OCI-M1 (cell line): ENCODE measurements at regions not wholly inside any gene's neighbourhood (a gene's known extent, or its start where the extent isn't known, plus 50 kb on each side); places are given as distances from the start of the nearest gene placed in this dataset.
"Not testable (repeated sequence)": the region's sequence is repeated elsewhere in the genome, so short reads cannot be mapped to it uniquely, and the experiment has no call there.

Source experiments
- DNase-seq: peaks from one replicate; lab custom pipeline; 2025; lab: John Stamatoyannopoulos, UW

GRCh38 chr18:22701326-22701725 is 231.8 kb upstream of the RBBP8 start:
- DNase-seq, result no peak

DNA sequence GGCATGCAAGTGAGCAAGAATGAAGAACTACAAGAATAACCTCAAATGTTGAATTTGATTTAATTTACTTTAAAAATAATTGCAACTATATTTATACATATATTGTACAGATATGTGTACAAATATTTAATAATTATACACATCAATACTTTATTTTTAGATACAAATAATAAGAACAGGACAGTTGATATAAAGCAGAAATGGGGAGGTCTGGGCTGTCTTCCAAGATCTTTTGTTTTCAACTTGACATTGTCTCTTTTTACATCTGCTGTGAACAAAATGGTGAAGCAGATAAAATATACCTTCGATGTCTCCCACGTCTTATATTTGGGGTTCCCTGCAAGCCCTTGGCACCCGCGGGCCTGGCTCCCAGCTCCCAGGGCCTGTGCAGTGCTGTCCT is 231.3 kb upstream of the RBBP8 start:
- no peak for DNase-seq

GRCh38 chr18:22702806-22703205 is 230.3 kb upstream of the RBBP8 start:
- DNase-seq, result no peak

DNA sequence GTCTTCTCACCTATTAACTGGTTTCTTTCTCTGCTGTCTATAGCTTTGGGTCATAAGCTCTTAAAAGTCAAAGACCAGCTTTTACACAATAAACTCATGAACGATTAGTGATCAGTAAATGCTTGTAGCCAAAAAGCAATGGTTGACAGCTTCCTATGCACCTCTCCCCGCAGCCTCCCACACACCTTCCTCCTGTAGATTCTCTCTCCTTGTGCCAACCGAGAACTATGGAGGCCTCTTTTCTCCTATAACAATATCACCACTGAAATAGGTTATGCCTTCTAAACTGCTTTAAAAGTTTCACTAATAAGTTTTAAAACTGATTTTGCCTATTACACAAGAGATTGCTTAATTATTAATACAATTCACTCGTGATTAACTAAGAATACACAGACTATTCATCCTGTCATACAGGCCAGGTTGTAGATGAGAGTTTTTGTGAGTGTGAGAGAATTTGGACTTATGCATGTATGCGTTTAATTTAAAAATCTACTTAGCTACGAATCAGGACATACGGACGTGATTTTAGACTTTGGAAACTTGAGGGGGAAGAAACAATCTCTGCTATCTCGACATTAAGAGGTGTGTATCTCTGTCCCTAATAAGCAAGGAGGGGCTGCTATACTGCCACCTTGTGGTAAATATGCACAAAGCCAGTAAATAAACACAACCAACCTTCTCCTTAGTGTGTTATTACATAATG is 229.1 kb upstream of the RBBP8 start:
- peak; percentile 88 for DNase-seq

DNA sequence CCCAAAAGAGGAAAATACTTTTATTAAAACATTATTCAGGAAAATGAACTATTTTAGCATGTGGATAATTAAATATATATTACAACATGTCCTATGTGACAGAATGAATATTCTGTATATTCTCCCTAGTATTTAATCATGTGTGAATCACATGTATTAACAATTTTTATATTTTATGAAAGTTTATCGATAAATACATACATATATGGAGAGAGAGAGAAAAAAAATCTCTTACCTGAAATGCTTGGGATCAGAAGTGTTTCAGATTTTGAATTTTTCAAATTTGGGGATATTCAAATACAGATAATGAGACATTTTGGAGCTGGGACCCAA is 228.6 kb upstream of the RBBP8 start:
- no peak for DNase-seq

- peak; percentile 34 for DNase-seq
Observed at GRCh38 chr18:22705328-22705727, 227.8 kb upstream of the RBBP8 start.

DNA sequence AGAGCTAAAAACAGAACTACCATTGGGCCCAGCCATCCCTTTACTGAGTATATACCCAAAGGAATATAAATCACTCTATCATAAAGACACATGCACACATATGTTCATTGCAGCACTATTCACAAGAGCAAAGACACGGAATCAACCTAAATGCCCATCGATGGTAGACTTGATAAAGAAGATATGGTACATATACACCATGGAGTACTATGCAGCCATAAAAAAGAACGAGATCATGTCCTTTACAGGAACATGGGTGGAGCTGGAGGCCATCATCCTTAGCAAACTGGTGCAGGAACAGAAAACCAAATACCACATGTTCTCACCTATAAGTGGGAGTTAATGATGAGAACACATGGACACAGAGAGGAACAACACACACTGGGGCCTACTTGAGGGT is 227.1 kb upstream of the RBBP8 start:
- not testable (repeated sequence) for DNase-seq

GRCh38 chr18:22709288-22710060 is 223.7 kb upstream of the RBBP8 start:
- DNase-seq, result no peak

DNA sequence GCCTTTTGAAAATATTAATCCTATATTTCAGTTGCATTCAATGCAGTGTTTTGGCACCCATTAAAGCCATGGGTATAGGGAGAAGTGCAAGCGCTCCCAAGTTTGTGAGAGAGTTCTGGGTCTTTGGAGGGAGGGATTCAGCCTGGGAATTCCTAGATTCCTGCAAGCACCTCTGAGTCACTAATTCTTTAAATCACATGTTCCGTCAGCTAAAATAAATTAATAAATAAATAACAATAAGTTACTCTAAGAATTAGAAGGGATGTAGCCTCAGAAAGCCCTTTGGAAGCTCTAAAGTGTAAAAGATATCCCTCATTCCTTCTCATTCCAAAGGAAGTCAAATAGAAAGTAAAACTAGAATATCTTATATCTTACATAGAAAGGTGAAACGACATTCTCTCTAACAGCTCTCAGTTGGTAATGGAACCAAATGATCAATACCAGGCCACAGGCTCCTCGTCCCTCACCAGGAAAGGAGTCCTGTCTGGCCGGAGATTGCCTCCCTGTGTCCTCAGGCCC is 222.4 kb upstream of the RBBP8 start:
- no peak for DNase-seq

- DNase-seq, result no peak
Observed at GRCh38 chr18:22711192-22711685, 221.9 kb upstream of the RBBP8 start.

GRCh38 chr18:22713511-22713910 is 219.6 kb upstream of the RBBP8 start:
- no peak for DNase-seq

- not testable (repeated sequence) for DNase-seq
Observed at GRCh38 chr18:22717536-22717935, 215.6 kb upstream of the RBBP8 start.

GRCh38 chr18:22723221-22723620 is 209.9 kb upstream of the RBBP8 start:
- DNase-seq, result no peak

GRCh38 chr18:22723773-22724172 is 209.4 kb upstream of the RBBP8 start:
- DNase-seq, result no peak

DNA sequence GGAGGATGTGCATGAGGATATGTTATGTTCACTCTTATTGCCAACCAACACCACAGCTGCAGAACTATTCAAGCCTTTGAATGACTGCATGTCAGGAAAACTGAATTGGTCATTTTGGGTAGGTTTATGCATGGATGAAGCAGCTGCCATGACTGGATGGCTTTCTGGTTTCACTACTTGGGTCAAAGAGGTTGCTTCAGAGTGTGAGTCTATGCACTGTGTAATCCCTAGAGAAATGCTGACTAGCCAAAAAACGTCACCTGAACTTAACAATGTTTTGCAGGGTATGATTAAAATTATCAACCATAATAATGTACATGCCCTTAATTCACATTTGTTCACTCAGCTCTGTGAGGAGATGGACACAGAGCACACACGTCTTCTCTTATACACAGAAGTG is 206.7 kb upstream of the RBBP8 start:
- DNase-seq, result no peak

DNA sequence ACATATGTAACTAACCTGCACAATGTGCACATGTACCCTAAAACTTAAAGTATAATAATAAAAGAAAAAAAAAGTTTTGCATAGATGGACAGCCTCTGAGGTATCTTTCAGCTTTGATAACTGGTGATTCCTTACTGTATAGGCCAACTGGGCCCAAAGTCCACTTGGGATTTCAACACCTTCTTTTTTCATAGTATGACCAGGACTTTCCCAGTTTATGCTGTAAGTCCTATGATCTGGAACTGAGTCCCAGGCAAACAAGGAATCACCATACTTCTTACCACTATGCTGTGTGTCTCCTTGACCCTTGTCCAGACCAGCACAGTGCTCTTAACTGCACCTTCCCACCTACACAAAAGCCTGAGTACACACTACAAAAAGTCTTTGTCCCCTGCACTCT is 205.1 kb upstream of the RBBP8 start:
- DNase-seq, result no peak

GRCh38 chr18:22728481-22729105 is 204.5 kb upstream of the RBBP8 start:
- DNase-seq, result no peak

GRCh38 chr18:22731398-22731797 is 201.7 kb upstream of the RBBP8 start:
- no peak for DNase-seq

GRCh38 chr18:22734105-22734661 is 198.9 kb upstream of the RBBP8 start:
- DNase-seq, result no peak

- peak; percentile 48 for DNase-seq
Observed at GRCh38 chr18:22734791-22735627, 198.1 kb upstream of the RBBP8 start.

- DNase-seq, result no peak
Observed at GRCh38 chr18:22737054-22737453, 196.1 kb upstream of the RBBP8 start.
